ENCODE measurements at regions not wholly inside any gene's neighbourhood (a gene's known extent, or its start where the extent isn't known, plus 50 kb on each side); places are given as distances from the start of the nearest gene placed in this dataset.

GRCh38 chr7:35418716-35419390 is 165.0 kb upstream of the TBX20 start:
- TF ChIP-seq POLR2A (IDR thresholded peaks at IDR 0.05) (no peak), CTCF (IDR thresholded peaks at IDR 0.05) (no peak)
